GM19467 (cell line): ENCODE measurements at regions not wholly inside any gene's neighbourhood (a gene's known extent, or its start where the extent isn't known, plus 50 kb on each side); places are given as distances from the start of the nearest gene placed in this dataset.
"Not testable (repeated sequence)": the region's sequence is repeated elsewhere in the genome, so short reads cannot be mapped to it uniquely, and the experiment has no call there.

Experiments used
- ATAC-seq: cut with Tn5 transposase; IDR thresholded peaks from one replicate; pipeline ENCODE4 v1.9.1; 2021; ENCODE audit warnings: mild to moderate bottlenecking, moderate library complexity; ENCODE audit not compliant: unreplicated experiment

DNA sequence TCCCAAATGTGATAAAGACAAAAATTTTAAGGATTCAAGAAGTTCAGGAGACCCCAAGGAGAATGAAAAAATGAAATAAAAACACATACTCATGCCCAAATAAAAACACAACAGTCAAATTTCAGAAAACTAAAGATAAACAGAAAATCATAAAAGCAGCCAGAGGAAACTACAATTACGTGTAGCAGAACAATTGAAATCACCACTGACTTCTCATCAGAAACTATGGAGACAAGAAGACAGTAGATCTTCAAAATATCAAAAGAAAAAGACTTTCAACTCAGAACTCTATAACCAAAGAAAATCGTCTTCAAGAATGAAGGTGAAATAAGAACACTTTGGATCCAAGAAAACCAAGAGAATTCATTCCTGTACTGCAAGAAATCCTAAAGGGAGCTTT lies 54.9 kb downstream of the DIO3 start:
- no peak for ATAC-seq

DNA sequence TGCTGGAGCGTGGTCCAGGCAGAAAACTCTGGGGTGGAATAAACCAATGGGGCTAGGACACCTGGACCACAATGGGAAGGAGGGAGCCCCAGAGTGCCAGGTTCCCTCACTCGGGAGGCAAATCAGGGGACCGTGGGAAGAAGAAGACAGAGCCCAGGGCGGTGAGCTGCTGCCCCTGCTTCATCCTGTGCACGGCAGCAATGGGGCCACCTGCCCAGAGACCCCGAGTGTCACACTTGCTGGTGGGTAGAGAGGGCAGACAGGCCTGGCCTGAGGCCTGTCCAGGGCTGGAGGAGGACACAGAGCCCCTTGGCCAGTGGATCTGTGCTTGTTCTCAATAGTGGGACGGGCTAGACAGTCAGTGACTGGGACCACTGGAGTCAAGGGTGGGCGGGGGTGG lies 58.2 kb downstream of the DIO3 start:
- ATAC-seq: no peak

DNA sequence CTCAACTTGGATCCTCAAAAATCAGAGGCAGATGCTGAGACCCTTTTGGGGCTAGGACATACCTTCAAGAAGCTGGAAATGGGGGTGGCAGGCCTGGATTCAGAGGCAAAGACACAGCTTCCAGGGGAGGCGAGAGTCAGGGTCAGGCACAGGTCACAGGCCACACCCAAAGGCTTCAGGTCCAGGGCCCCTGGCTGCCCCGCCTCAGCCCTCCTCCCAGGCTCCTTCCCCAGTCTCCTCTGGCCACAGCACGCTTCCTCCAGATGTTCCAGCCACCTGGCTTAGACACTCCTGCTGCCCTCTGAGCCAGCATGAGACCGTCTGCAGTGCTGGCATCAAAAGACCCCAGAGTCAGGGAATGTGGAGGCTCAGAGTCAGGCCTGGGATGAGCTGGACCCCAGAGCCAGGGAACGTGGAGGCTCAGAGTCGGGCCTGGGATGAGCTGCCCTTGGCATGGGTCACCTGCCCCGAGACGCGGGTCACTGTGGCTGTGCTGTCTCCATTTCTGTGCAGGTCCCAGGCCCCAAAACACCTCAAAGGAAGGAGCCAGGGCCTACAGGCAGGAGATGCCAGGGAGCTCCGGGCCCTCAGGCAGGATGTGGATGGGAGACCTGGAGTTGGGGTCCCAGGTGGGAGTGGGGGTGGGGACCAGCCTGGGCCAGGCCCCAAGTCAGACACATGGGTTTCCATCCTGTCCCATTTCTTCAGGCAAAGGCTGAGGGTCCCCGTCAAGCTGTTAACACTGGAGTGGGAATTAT lies 58.9 kb downstream of the DIO3 start:
- no peak for ATAC-seq

DNA sequence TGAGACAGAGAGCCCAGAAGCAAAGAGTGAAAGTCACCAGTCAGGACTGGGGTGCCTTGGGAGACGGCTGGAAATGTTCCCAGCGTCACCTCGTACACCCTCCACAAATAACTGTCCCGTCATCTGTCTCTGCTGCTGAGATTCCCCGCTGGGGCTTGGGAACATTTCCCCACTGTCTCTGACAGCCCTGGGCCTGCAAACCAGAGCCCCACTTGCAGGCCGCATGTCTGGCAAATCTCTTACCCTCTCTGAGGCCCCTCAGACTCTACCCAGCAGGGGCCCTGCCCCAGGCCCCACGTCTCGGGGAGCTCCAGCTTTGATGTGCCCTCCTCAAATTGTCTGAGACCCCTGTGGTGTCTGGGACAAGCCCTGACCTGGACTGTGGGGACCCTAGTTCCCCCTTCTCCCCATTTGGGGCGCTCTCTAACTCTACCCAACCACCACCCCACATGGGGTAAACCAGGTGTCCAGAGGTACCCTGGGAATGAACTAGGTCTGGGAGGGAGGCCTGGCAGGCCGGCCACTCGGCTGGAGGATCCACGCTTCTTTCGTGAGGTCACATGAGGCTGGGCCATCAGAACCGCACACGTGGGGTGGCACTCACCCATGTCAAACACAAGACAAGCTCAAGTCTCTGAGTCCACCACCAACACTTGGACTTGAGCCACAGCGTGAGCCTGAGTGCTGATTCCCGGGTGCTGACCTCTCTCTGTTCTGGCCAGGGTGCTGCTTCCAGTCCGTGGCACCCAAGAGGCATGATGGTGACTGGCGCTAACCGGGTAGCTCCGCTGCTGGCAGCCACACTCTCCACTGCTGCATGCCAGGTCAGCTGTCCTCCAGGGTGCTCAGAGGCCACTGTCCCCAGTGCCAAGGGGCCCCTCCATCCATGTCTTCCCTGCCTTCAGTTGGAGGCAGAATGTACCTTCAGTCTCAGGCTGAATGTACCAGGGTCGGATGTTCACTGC lies 59.8 kb downstream of the DIO3 start:
- no peak for ATAC-seq

DNA sequence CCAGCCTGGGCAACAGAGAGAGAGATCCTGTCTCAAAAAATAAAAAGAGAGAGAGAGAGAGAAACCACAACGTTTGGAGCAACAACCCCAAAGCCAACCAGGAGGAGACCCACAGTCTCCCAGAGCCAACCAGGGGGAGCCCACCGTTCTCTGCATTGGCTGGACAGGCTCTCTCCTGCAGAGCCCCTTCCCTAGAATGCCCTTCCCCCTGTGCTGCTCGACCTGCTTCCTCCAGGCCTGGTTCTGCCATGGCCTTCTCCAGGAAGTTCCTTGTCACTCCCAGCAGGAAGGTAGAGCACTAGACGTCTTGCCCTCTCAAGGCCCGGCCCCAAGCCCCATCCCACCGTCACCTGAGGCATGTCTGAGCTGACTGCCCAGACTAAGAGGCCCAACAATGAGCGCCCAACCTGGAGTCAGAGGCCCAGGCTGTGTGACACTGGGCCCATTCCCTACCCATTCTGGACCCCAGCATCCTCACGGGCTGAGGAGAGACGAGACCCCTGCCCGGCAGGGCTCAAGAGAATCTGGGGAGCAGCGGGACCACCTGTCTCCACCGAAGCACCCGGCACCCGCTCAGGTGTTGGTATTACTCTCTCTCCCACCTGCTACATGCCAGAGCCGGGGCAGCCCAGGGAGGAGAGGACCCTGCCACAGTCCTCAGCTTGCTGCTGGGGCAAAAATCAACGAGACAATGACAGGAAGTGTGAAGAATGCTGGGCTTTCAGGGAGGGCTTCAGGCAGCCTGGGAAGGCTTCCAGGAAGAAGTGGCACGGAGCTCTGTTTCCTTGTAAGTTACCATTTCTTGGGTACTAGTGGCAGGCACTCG lies 61.2 kb downstream of the DIO3 start:
- no peak for ATAC-seq

DNA sequence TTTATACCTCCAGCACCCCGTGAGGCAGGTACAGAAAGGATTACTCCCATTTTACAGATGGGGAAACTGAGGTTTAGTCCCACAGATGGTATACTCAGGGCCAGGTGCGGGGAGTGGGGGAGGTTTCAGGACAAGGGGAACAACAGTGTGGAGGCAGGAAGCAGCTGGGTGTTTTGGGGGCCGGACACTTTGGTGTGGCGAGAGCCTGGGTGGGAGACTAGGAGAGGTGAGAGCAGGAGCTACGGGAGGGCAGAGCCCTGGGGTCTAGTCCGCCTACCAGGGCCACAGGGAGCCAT lies 61.7 kb downstream of the DIO3 start:
- no peak for ATAC-seq

DNA sequence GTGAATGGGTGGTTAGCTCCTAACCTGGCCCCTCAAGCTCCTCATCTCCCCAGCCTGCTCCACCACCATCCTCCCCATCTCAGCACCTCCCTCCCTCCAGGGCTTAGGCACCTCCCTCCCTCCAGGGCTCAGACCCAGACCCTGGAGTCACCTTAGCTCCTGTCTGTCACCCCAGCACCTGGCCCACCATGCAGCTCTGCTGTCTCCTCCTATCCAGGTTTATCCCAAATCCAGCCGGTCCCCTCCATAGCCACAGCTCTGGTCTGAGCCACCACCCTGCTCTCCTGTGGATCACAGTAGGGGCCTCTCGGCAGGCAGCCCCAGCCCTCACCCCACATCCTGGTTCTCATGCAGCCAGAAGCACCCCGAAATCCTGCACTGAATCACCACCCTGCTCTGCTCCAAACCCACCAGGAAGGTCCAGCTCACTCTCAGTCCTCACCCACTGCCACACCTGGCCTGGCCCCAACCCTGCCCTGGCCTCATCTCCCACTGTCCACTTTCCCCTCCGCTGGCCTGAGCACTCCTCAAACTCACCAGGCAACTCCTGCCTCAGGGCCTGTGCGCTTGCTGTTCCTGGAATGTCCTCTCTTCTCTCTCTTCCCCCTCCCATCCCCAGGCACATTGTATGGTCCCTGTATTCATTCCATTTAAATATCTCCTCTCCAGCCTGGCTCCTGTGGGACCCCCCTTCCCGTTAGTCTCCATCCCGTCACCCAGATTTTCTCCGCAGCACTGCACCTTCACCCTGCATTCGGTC lies 62.6 kb downstream of the DIO3 start:
- no peak for ATAC-seq

DNA sequence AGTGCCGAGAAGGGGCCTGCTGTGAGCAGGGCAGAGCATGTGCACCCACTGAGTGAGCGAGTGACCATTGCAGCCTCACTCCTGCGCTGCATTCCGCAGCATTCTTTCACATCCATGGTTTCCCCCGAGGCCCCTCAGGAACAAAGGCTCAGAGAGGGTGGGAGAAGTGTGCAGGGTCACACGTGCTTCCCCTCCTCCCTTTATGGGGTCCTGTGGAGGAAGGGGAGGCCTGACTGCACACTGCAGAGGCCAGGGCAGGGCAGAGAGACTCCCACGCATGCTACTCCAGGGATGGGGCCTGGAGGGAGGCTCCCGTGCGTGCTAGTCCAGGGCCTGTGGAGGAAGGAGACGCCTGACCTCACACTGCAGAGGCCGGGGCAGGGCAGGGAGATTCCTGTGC lies 63.2 kb downstream of the DIO3 start:
- no peak for ATAC-seq

DNA sequence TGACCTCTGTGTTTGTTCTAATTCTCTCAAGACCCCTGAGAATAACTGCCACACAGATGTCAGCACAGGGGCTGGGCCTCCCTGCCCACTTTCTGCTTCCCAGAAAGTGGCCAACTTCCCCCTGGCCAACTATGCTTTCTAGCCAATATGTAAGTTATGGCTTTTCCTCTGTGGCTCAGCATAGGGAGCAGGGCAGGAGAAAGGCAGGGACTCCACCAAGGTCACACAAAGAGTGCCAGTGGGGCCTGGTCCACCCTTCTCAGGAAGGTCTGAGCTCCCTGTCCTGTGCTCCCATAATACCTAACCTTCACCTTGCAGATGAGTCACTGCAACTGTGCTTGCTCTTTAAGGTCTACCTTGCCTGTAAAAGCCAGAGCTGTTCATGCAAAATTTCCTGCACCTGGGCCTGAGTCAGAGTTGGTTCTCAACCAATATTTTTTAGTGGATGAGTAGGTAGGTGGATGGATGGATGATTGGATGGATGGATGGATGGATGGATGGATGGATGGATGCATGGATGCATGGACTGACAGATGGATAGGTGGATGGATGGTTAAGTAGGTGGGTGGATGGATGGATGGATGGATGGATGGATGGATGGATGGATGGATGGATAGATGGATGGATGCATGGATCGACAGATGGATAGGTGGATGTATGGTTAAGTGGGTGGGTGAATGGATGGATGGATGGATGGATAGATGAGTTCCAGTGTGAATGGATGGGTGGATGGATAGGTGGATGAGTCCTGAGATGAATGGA lies 64.2 kb downstream of the DIO3 start:
- no peak for ATAC-seq

DNA sequence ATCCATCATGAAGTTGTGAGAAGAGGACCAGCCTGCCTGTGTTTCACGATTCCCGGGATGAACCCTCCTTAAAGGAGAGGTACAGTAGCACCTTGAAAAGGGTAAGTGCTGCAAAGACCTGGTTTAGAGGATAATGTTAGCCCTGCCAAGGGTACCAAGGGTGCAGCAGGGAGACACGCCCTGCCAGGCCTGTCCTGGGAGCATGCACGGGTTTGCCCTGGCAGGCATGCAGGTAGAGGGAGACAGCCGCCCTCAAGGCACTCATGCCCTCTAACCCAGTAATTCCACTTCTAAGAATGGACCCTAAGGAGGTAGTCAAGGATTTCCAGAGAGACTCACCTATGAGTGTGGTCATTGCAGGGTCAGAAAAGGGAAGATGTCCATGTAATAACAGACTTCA lies 65.0 kb downstream of the DIO3 start:
- no peak for ATAC-seq

DNA sequence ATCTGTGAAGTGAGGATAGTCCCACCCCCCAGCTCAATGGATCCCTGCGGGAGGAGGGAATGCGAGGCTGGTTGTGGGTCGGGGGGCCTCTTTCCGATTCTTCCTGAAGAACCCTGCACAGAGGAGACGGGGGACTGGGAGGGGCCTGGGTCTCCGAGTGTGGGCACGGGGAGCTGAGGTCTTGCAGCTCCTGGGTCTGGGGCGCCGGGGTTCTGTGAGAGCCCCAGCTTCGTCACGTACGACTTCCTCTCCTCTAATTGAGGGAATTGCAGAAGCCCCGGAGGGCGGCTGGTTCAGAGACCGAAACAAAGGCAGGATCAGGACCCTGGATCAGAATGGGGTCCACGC lies 66.6 kb downstream of the DIO3 start:
- ATAC-seq: no peak

DNA sequence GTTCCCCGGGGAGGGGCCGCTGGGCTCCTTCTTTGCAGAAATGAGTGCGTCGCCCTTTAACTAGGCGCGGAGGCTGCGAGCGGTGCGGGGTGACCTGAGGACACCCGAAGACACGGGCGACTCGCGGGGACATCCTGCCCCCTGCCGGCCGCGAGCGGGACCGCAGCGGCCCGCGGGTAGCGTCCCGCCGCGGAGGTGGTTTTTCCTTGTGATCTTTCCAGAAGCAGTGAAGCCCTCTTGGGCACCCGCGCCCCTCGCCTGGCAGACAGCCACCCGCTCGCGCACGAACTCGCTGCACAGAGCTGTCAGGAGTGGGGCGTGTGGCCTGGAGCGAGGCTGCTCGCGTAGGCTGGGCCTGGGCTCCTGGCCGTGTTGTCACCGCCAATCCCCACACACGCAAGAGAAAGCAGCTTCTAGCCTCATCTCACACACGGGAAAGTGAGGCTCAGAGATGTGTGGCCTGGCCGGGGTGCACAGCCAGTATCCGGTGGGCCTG lies 67.2 kb downstream of the DIO3 start:
- ATAC-seq: peak; percentile 60

DNA sequence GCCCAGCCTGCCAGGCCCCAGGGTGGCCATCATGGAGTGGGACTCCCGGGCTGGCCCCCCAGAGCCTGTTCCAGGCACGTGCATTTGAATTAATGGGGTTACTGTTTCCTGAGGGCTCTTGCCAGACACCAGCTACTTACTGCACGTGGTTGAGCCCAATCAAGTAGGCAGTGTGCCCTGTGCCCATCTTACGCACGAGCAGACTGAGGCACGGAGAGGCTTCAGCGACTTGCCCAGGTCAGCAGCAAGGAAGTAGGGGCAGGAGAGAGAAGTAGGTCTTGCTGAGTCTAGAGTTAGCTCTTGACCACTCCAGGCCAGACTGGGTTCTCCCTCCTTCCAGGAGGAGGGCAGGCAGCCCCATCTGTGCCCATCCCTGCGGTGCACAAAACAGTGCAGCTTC lies 67.7 kb downstream of the DIO3 start:
- ATAC-seq: no peak

DNA sequence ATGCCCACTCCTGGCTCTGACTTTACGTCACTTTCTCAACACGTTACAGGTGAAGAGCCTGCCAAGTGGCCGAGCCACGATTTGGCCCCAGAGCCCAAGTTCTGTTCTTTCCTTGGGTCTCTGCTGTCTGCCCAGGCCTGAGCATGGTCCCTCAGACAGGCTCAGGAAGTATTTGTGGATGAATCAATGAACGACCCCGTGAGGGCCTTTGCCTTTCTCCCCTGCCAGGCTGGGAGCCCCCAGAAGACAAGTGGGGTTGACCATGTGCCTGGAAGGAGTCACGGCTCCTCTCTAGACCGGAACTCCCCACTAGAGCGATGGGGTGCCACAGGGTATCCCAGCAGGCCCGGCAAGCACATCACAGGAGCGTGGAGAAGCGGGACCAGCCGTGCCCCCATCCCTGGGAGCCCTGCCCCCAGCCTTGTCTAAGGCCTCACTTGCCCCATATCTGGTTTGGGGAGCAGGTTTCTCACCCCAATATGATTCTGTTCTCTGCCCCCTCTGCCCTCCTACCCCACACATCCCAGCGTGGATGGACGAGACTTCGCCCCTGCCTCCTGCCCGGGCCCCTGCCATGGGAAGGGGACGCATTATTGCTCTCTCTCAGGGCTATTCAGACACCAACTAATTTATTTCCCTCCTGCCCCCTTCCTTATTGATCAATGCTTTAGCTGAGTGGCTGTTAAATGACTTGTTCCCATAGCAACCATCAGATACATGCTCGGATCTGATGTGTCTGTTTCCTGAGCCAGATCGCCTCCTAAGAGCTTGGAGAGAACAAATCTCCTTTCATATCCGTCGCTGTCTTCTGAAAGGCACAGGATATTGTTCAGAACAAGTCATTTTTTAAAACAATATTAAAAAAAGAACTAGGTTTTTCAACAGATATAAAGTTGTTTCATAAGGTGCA lies 69.0 kb downstream of the DIO3 start:
- ATAC-seq: no peak

DNA sequence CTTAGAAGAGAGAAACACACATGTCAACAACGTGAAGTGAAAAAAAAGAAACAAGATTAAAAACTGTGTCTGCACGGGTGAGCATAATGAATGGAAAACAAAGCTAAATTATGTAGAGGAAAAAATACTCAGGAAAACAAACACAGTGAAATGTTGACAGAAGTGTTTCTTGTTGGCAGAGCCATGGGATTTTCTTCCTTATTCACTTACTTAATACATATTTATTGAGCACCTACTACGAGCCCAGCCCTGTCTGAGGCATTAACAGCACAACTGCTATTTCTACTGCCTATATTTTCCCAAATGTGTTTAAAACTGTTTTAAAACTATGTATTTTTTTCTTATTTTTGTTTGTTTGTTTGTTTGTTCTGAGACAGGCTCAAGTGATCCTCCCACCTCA lies 69.9 kb downstream of the DIO3 start:
- no peak for ATAC-seq

DNA sequence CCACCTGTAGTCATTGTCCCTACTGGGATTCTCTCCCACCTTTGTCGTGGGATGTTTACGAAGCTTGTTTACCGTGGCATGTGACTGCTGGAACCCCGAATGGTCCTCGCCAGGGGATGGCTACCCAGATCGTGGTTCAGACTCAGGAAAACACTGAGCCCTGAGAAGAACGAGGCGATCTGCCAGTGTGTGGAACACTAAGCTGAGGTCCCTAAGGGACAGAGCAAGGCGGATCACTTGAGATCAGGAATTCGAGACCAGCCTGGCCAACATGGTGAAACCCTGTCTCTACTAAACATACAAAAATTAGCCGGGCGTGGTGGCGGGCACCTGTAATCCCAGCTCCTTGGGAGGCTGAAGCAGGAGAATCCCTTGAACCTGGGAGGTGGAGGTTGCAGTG lies 70.7 kb downstream of the DIO3 start:
- not testable (repeated sequence) for ATAC-seq

DNA sequence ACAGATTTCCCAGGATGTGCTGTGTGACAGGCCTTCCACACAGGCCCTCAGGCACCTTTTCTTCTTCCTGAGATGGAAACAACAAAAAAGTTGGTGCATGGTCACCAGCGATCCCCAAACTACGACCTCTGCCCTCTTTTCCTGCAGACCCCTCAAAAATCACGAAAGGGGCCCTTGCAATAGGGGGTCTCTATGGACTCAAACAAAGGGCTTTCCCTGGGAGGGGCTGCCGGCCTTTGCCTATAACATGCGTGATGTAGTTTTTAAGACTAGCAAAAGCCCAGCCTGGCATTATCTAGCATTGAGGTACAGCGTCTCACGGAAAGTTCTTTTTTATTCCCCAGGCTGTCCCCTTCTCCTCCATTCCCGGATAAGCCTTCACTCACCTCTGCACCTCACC lies 71.2 kb downstream of the DIO3 start:
- ATAC-seq: no peak

DNA sequence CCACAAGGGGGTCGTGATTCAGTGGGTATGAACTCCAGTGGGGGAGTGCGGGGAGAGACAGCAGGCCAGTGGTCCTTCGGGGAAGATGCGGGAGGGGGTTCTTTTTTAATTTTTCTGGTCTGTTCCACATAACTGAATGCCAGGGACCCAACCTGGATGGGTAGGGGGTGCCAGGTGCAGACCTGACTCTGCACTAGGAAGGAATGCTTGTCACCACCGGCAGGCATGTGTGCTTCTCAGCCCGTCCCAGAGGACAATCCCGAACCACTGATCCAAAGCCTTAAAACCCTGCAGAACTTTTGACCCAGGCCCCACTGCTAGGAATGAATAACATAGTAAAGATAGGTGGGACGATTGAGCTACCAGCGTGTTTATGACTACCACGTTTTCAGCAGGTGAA lies 72.0 kb downstream of the DIO3 start:
- no peak for ATAC-seq
